ENCODE measurements at regions not wholly inside any gene's neighbourhood (a gene's known extent, or its start where the extent isn't known, plus 50 kb on each side); places are given as distances from the start of the nearest gene placed in this dataset.
"Not testable (repeated sequence)": the region's sequence is repeated elsewhere in the genome, so short reads cannot be mapped to it uniquely, and the experiment has no call there.

GRCh38 chr22:10722804-10723203 lies 4805.2 kb upstream of the OR11H1 start:
- TF ChIP-seq, protein P1, sequence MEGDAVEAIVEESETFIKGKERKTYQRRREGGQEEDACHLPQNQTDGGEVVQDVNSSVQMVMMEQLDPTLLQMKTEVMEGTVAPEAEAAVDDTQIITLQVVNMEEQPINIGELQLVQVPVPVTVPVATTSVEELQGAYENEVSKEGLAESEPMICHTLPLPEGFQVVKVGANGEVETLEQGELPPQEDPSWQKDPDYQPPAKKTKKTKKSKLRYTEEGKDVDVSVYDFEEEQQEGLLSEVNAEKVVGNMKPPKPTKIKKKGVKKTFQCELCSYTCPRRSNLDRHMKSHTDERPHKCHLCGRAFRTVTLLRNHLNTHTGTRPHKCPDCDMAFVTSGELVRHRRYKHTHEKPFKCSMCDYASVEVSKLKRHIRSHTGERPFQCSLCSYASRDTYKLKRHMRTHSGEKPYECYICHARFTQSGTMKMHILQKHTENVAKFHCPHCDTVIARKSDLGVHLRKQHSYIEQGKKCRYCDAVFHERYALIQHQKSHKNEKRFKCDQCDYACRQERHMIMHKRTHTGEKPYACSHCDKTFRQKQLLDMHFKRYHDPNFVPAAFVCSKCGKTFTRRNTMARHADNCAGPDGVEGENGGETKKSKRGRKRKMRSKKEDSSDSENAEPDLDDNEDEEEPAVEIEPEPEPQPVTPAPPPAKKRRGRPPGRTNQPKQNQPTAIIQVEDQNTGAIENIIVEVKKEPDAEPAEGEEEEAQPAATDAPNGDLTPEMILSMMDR (conservative IDR thresholded peaks at IDR 0.05; ENCODE audit: low read depth, low read length) = not testable (repeated sequence)
- TF ChIP-seq EZH2 (IDR thresholded peaks at IDR 0.05; ENCODE audit: low read length, unreplicated experiment); EZH2phosphoT487 (IDR thresholded peaks at IDR 0.05; ENCODE audit: borderline replicate concordance, low read length): not testable (repeated sequence)
